GM20000 (cell line): ENCODE measurements at regions not wholly inside any gene's neighbourhood (a gene's known extent, or its start where the extent isn't known, plus 50 kb on each side); places are given as distances from the start of the nearest gene placed in this dataset.

Experiments
- DNase-seq: peaks from one replicate; pipeline ENCODE4 v3.0.0; 2012; ENCODE audit warnings: low spot score
- TF ChIP-seq, protein P1 (sequence below): IDR thresholded peaks from 2 replicates; pipeline ENCODE4 v1.5.1; 2012; ENCODE audit warnings: mild to moderate bottlenecking, control low read depth; ENCODE audit errors: extremely low read depth, missing control alignments

GRCh38 chr1:73953586-73953985, 244.4 kb downstream of the LRRIQ3 start:
- TF ChIP-seq, protein P1, sequence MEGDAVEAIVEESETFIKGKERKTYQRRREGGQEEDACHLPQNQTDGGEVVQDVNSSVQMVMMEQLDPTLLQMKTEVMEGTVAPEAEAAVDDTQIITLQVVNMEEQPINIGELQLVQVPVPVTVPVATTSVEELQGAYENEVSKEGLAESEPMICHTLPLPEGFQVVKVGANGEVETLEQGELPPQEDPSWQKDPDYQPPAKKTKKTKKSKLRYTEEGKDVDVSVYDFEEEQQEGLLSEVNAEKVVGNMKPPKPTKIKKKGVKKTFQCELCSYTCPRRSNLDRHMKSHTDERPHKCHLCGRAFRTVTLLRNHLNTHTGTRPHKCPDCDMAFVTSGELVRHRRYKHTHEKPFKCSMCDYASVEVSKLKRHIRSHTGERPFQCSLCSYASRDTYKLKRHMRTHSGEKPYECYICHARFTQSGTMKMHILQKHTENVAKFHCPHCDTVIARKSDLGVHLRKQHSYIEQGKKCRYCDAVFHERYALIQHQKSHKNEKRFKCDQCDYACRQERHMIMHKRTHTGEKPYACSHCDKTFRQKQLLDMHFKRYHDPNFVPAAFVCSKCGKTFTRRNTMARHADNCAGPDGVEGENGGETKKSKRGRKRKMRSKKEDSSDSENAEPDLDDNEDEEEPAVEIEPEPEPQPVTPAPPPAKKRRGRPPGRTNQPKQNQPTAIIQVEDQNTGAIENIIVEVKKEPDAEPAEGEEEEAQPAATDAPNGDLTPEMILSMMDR, result no peak
- no peak for DNase-seq

DNA sequence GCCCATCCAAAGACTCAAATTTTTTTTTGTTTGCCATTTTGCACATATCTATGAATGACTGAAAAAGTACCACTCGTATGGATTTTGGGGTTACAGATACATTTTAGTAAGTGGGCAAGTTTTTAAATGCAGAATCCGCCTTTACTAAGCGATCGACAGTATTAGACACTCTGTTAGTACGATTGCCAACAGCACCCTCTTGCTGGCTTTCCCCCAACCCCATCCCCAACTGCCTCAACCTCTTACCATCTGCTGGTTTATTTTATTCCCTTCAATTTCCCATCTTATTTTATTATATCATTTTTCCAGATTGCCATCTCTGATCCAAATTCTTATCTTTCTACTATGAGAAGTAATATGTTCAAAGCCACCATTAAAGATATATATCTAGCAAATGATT, 244.8 kb downstream of the LRRIQ3 start:
- DNase-seq, result no peak
- TF ChIP-seq, protein P1, result no peak

DNA sequence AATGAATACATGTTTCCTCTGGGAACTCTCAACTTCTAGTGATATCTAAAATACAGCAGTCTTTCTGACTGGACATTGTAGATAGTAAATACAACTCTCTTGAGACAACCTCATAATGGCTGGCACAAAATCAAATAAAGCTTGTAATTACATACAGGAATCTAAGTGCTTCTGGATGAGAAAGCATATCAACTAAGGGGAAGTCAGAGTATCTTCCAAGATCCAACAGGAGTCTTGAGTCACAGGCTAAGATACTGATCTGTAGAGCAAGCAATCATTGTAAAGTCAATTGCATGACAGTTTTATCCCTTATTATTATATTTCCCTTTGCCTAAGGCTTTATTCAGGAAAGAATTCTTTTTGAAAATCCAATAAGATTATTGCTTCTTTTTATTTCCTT, 249.9 kb downstream of the LRRIQ3 start:
- no peak for DNase-seq
- TF ChIP-seq, protein P1, result no peak

DNA sequence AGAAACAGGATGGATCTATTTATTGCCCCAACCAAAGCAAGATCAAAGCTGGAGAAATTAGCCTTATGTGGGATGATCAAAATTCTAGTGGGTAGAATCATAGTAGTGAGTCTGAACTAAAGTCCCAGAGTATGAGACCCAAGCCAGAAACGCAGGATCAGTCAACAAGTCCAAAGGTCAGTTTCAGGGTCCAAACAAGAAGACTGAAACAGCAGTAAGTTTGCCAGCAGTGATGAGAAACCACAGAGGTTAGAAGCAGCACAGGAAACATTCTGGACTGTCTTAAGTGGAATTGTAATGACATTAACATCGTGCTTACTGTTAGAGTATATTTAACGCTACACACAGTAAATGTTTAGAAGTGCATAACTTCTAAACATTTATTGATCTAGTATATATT, 251.0 kb downstream of the LRRIQ3 start:
- TF ChIP-seq, protein P1, result no peak
- DNase-seq, result no peak

DNA sequence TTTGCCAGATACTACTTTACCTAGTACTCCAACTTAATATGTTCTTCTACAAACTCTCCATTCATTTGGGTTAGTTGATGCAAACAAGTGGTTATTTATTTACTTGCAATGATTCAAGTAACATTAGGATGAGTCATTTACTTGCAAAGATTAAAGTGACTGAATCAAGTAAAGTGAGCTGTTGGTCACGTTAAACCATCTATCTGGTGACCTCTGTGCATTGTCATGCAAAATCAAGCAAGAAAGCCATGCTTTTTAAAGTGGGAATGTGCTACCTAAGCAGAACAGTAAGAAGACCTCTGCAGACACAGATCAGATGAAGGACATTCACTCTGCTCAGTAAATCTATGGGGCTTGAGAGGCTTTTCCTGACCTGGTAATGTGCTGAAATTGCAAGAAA, 254.7 kb downstream of the LRRIQ3 start:
- TF ChIP-seq, protein P1, result no peak
- DNase-seq, result no peak

GRCh38 chr1:73930293-73930692, 267.7 kb downstream of the LRRIQ3 start:
- DNase-seq, result no peak
- TF ChIP-seq, protein P1, result no peak

GRCh38 chr1:73914951-73915350, 283.0 kb downstream of the LRRIQ3 start:
- TF ChIP-seq, protein P1, result no peak
- no peak for DNase-seq
